ENCODE measurements at regions not wholly inside any gene's neighbourhood (a gene's known extent, or its start where the extent isn't known, plus 50 kb on each side); places are given as distances from the start of the nearest gene placed in this dataset.

GRCh38 chr11:15367695-15368094 is 253.0 kb downstream of the INSC start:
- TF ChIP-seq, protein P1, sequence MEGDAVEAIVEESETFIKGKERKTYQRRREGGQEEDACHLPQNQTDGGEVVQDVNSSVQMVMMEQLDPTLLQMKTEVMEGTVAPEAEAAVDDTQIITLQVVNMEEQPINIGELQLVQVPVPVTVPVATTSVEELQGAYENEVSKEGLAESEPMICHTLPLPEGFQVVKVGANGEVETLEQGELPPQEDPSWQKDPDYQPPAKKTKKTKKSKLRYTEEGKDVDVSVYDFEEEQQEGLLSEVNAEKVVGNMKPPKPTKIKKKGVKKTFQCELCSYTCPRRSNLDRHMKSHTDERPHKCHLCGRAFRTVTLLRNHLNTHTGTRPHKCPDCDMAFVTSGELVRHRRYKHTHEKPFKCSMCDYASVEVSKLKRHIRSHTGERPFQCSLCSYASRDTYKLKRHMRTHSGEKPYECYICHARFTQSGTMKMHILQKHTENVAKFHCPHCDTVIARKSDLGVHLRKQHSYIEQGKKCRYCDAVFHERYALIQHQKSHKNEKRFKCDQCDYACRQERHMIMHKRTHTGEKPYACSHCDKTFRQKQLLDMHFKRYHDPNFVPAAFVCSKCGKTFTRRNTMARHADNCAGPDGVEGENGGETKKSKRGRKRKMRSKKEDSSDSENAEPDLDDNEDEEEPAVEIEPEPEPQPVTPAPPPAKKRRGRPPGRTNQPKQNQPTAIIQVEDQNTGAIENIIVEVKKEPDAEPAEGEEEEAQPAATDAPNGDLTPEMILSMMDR (IDR thresholded peaks at IDR 0.05): no peak
- no peak for TF ChIP-seq POLR2A (IDR thresholded peaks at IDR 0.05)
